Smooth muscle cell (in vitro differentiated cells): ENCODE measurements at regions not wholly inside any gene's neighbourhood (a gene's known extent, or its start where the extent isn't known, plus 50 kb on each side); places are given as distances from the start of the nearest gene placed in this dataset.

Experiments used
- DNase-seq: peaks from one replicate; lab custom pipeline; 2025; ENCODE audit not compliant: unreplicated experiment; lab: John Stamatoyannopoulos, UW
- H2AFZ ChIP-seq: fragments of 200-600 bp; sonication (generic); 2 replicates; pipeline ENCODE4 v1.6.0; 2016; ENCODE audit warnings: antibody characterized with exemption, low read depth, mild to moderate bottlenecking
- H3F3A ChIP-seq: fragments of 200-600 bp; sonication (generic); 2 replicates; pipeline ENCODE4 v1.6.0; 2017; ENCODE audit warnings: antibody characterized with exemption, low read depth
- H3K27ac ChIP-seq: fragments of 200-600 bp; sonication (generic); 2 replicates; pipeline ENCODE4 v1.5.1; 2016; ENCODE audit warnings: low read depth, mild to moderate bottlenecking
- H3K27me3 ChIP-seq: fragments of 200-600 bp; sonication (generic); 2 replicates; pipeline ENCODE4 v1.6.1; 2016; ENCODE audit warnings: low read depth, mild to moderate bottlenecking
- H3K36me3 ChIP-seq: fragments of 200-600 bp; sonication (generic); 2 replicates; pipeline ENCODE4 v1.5.1; 2016; ENCODE audit warnings: low read depth
- H3K4me1 ChIP-seq: fragments of 200-600 bp; sonication (generic); 2 replicates; pipeline ENCODE4 v1.5.1; 2016; ENCODE audit warnings: low read depth
- H3K4me2 ChIP-seq: fragments of 200-600 bp; sonication (generic); 2 replicates; pipeline ENCODE4 v1.6.0; 2016; ENCODE audit warnings: mild to moderate bottlenecking
- H3K4me3 ChIP-seq: fragments of 200-600 bp; sonication (generic); 2 replicates; pipeline ENCODE4 v1.5.1; 2016; ENCODE audit warnings: mild to moderate bottlenecking
- H3K79me2 ChIP-seq: fragments of 200-600 bp; sonication (generic); 2 replicates; pipeline ENCODE4 v1.6.0; 2016; ENCODE audit warnings: low read depth, mild to moderate bottlenecking
- H3K9ac ChIP-seq: fragments of 200-600 bp; sonication (generic); 2 replicates; pipeline ENCODE4 v1.6.0; 2016; ENCODE audit warnings: low read depth
- H3K9me3 ChIP-seq: fragments of 200-600 bp; sonication (generic); replicated peaks from 2 replicates; pipeline ENCODE4 v1.5.1; 2016; ENCODE audit warnings: low read depth
- H4K20me1 ChIP-seq: fragments of 200-600 bp; sonication (generic); 2 replicates; pipeline ENCODE4 v1.6.0; 2016; ENCODE audit warnings: low read depth
- WGBS: methylation state at CpG from one replicate; pipeline ENCODE4 v1.1.7; 2016; ENCODE audit warnings: low lambda C conversion rate; 5-methylcytosine and 5-hydroxymethylcytosine counted together
- TF ChIP-seq, protein P1 (sequence below): fragments of 200-600 bp; sonication (generic); IDR thresholded peaks from 2 replicates; pipeline ENCODE4 v1.5.1; 2017; ENCODE audit warnings: borderline replicate concordance, mild to moderate bottlenecking, antibody characterized with exemption; ENCODE audit not compliant: insufficient read depth, poor library complexity, severe bottlenecking

DNA sequence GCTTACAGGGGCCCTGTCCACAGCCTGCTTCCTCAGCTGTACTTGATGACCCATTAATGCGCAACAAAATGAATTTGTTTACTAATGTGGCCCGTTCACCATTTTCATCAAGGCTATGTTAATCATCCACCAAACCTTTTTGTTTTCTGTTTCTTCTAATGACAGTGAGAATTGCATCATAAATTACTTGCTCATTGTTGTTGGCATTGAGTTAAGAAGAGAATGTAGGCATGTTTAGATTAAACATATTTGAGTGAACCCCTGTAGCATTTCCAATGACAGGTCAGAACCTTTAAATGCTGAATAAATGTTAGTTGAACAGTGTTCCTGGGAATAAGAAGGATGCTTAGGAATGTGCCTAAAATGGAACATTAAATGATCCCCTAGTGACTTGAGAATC, 183.4 kb downstream of the SPRY1 start:
- no peak overlapping the region for H2AFZ ChIP-seq
- no peak for DNase-seq
- no peaks in the 10 kb centered on the region for H3K79me2 ChIP-seq
- WGBS, result 96% methylated on average over 2 of the region's 2 CpGs
- H3K9me3 ChIP-seq, result no peaks in the 10 kb centered on the region
- H3K9ac ChIP-seq, result no peak overlapping the region
- H3K27me3 ChIP-seq, result no peaks in the 10 kb centered on the region
- TF ChIP-seq, protein P1, sequence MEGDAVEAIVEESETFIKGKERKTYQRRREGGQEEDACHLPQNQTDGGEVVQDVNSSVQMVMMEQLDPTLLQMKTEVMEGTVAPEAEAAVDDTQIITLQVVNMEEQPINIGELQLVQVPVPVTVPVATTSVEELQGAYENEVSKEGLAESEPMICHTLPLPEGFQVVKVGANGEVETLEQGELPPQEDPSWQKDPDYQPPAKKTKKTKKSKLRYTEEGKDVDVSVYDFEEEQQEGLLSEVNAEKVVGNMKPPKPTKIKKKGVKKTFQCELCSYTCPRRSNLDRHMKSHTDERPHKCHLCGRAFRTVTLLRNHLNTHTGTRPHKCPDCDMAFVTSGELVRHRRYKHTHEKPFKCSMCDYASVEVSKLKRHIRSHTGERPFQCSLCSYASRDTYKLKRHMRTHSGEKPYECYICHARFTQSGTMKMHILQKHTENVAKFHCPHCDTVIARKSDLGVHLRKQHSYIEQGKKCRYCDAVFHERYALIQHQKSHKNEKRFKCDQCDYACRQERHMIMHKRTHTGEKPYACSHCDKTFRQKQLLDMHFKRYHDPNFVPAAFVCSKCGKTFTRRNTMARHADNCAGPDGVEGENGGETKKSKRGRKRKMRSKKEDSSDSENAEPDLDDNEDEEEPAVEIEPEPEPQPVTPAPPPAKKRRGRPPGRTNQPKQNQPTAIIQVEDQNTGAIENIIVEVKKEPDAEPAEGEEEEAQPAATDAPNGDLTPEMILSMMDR, result no peak
- H3F3A ChIP-seq, result no peaks in the 10 kb centered on the region
- H3K4me1 ChIP-seq, result no peaks in the 10 kb centered on the region
- no peak overlapping the region for H3K4me2 ChIP-seq
- no peak overlapping the region for H3K27ac ChIP-seq
- no peaks in the 10 kb centered on the region for H4K20me1 ChIP-seq
- H3K4me3 ChIP-seq, result no peak overlapping the region
- no peaks in the 10 kb centered on the region for H3K36me3 ChIP-seq

DNA sequence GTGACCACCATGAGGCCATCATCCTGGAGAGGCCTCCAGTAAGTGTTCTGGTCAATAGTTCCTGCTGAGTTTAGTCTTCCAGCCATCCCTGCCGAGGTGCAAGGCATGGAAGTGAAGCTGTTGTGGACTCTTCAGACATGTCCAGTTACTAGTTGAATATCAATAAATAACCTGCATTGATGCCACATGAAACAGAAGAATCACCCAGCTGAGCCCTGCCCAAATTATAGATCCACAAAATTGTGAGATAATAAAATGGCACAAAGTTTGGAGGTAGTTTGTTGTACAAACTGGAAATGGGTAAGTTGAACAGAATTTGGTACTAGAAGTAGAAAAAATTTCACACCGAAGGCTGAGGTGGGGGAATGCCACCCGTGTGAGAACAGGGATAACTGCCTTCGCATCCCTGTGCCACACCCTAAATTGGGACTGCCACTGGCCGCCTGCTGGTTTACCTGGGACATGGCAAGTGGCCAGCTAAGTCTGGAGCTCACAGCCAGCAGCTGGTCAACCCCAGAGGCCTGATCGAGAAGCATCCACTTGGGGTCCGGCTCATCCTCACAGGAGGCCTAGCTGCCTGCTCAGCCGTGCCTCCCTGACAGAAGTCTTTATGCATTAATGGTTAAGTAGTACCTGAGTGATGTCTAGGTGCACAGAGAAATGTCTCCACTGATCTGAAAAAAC, 184.5 kb downstream of the SPRY1 start:
- no peaks in the 10 kb centered on the region for H3K27me3 ChIP-seq
- H3K79me2 ChIP-seq, result no peaks in the 10 kb centered on the region
- TF ChIP-seq, protein P1, result no peak
- no peaks in the 10 kb centered on the region for H4K20me1 ChIP-seq
- no peak overlapping the region for H3K4me3 ChIP-seq
- H3F3A ChIP-seq, result no peaks in the 10 kb centered on the region
- WGBS, result 91% methylated on average over 8 of the region's 8 CpGs
- no peak overlapping the region for H3K27ac ChIP-seq
- no peaks in the 10 kb centered on the region for H3K36me3 ChIP-seq
- no peaks in the 10 kb centered on the region for H3K9me3 ChIP-seq
- no peak for DNase-seq
- H3K4me1 ChIP-seq, result peaks cover 4% of the 10 kb centered on the region
- H3K4me2 ChIP-seq, result no peak overlapping the region
- no peak overlapping the region for H3K9ac ChIP-seq
- H2AFZ ChIP-seq, result no peak overlapping the region

DNA sequence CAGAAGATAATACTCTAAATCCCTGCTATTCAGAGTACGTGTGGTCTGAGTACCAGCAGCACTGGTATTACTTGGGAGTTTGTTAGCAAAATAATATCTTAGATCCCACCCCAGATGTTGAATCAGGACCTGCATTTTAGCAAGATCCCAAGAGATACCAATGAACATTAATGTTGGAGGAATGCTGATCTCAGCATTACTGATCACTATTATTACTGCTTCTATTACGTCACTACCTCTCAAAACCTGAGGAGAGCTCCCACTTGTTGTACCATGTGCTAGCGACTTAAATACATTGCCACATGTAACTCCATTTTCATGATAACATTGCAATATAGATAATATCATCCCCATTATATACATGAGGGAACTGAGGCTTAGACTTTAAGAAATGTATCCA, 185.2 kb downstream of the SPRY1 start:
- Histone ChIP-seq H3K9me3 (no peaks in the 10 kb centered on the region), H2AFZ (no peak overlapping the region), H3K4me2 (no peak overlapping the region), H3K27me3 (no peaks in the 10 kb centered on the region), H3K9ac (no peak overlapping the region), H3K36me3 (no peaks in the 10 kb centered on the region), H3F3A (peaks cover 2% of the 10 kb centered on the region), H3K4me1 (peaks cover 4% of the 10 kb centered on the region), H3K79me2 (no peaks in the 10 kb centered on the region), H4K20me1 (no peaks in the 10 kb centered on the region), H3K4me3 (no peak overlapping the region), H3K27ac (no peak overlapping the region)
- WGBS, result 93% methylated on average over 3 of the region's 3 CpGs
- DNase-seq, result no peak
- TF ChIP-seq, protein P1, result no peak

DNA sequence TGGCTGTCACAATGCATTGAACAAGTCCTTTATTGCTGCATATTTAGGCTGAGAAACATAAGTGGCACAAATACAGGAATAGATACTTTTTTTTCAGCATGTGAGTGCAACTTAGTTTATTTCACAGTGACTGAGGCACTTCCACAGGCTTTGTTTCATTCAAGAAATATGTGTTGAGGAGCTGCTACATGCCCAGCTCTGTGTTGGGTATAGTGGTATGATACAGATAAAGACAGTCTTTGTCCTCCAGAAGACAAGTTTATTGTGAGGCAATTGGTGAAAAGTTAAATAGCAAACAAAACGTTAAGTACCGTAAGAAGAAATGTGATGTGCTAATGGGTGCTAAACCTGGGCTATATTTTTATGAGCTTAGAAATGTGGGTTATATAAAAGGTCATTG, 186.4 kb downstream of the SPRY1 start:
- Histone ChIP-seq H3K9me3 (no peaks in the 10 kb centered on the region), H3K4me3 (no peak overlapping the region), H3K36me3 (no peaks in the 10 kb centered on the region), H3K4me2 (no peak overlapping the region), H3K79me2 (no peaks in the 10 kb centered on the region), H3K4me1 (peaks cover 5% of the 10 kb centered on the region), H2AFZ (no peak overlapping the region), H3K27ac (no peak overlapping the region), H4K20me1 (no peaks in the 10 kb centered on the region), H3K9ac (no peak overlapping the region), H3F3A (peaks cover 10% of the 10 kb centered on the region), H3K27me3 (no peaks in the 10 kb centered on the region)
- TF ChIP-seq, protein P1, result no peak
- DNase-seq, result no peak
- WGBS, result 75% methylated on average over 2 of the region's 2 CpGs
